GM19035 (cell line): ENCODE measurements at regions not wholly inside any gene's neighbourhood (a gene's known extent, or its start where the extent isn't known, plus 50 kb on each side); places are given as distances from the start of the nearest gene placed in this dataset.

Source experiments
- ATAC-seq: cut with Tn5 transposase; IDR thresholded peaks from one replicate; pipeline ENCODE4 v1.9.1; 2021; ENCODE audit not compliant: unreplicated experiment

- ATAC-seq, result no peak
Observed at GRCh38 chr18:78571063-78571785, 408.4 kb upstream of the SALL3 start.

- ATAC-seq, result no peak
Observed at GRCh38 chr18:78571831-78572347, 407.7 kb upstream of the SALL3 start.

DNA sequence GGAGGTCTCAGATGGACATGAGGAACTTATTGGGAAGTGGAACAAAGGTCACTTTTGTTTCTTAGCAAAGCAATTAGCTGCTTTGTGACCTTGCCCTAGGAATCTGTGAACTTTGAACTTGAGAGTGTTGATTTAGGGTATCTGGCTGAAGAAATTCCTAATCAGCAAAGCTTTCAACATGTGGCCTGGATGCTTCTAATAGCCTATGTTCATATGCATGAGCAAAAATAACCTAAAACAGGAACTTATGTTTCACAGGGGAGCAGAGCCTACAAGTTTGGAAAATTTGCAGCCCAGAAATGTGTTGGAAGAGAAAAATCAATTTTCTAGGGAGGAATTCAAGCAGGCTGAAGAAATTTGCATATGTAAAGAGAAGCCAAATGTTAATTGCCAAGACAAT lies 405.8 kb upstream of the SALL3 start:
- no peak for ATAC-seq

DNA sequence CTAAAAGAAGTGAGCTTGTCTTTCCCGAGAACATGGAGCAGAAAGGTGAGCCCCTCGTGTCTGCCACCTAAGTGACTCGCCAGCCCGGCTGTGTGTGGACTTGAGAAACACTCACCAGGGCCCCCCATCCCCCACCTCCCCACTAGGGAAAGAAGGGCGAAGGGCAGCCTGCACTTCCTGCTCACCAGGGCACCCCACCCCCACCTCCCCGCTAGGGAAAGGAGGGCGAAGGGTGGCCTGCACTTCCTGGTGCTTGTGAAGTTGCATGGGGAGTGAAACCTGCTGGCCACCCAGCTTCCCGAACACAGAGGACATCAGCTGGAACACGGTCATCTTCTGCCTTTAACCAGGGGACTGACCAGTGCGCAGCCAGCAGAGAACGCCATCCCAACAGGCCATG lies 402.7 kb upstream of the SALL3 start:
- ATAC-seq, result no peak

- ATAC-seq, result no peak
Observed at GRCh38 chr18:78579449-78579848, 400.2 kb upstream of the SALL3 start.

GRCh38 chr18:78579854-78580577 lies 399.6 kb upstream of the SALL3 start:
- no peak for ATAC-seq

- ATAC-seq, result no peak
Observed at GRCh38 chr18:78580835-78581339, 398.7 kb upstream of the SALL3 start.

DNA sequence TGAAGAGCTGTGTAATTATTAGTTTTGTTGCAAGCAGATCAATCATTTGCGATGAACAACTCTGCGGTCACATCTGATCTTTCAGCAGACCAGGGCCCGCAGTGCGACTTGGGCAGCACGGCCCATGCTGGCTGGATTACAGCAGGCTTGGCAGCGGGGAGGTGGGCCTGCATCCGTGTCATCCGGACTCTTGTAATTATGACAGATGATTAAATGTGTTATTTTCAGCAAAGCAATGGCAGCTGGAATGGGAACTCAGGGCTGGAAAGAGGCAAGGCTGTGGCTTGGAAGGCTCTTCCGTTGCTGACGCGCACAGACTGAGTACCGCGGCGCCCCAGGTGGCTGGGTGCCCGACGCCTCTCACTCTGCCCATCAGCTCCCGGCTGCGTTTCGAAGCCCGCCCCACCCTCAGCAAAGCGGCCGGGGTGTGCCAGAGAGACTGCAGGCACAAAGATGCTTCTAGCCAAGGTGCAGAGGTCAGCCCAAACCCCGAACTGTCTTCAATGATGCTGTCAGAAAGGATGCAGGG lies 397.4 kb upstream of the SALL3 start:
- ATAC-seq, result no peak

DNA sequence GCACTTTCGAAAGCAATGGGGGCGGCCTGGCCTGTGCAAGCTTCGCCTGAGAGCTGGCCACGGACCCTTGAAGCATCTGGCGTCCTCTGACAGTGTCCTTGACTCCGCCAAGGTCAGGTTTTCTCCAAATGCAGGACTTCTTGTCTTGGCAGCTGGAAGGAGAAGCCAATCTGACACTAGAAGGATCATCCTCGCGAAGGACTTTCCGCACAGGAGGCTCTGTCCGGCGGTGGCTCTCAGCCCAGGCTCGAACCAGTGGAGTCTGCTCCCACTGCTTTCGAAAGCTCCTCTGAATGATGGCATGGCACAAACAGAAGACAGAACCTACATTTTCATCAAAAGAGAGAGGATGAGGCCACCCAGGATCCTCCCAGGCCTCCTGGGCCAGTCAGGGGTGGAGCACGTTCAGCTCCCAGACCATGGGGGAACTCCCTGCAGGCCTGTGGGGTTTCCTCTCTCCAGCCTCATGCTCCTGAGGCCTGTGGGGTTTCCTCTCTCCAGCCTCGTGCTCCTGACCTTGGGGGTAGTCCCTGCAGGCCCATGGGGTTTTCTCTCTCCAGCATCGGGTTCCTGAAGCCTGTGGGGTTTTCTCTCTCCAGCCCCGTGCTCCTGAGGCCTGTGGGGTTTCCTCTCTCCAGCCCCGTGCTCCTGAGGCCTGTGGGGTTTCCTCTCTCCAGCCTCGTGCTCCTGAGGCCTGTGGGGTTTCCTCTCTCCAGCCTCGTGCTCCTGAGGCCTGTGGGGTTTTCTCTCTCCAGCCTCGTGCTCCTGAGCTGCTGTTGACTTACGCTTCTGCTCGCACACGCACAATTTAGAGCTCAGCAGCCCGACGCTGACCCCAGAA lies 396.5 kb upstream of the SALL3 start:
- ATAC-seq, result no peak

DNA sequence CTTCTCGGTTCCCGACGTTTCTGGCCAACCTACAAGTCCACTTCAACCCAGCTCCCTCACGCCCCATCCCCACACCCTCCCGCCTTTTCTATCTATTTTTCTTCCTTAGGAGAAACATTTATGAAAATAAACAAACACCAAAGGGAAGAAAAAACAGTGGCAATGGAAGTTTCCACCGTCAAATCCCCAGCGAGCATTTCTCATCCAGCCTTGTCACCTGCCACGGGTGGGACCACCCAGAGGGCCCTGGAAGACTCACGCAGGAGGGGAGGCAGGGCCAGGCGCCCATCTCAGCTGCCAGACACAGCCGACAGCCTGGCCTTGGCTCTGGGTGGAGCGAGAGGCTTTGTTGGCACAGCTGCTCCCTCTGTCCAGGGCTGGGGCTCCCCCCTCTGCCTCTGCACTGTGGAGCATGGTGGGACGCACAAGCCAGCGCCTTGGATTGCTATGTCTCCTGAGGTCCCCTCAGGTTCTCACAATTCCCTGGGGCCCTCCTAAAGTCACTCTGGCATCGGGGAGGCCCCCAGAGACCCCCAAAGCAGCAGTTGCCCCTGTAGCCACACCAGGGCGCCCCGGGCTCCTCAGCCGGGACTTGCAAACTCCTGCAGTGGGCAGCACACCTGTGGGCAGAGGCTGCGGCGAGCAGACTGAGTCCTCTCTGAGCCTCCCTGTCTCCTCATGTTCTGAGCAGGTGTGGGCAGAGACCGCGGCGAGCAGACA lies 395.7 kb upstream of the SALL3 start:
- no peak for ATAC-seq

GRCh38 chr18:78584459-78585022 lies 395.1 kb upstream of the SALL3 start:
- no peak for ATAC-seq

DNA sequence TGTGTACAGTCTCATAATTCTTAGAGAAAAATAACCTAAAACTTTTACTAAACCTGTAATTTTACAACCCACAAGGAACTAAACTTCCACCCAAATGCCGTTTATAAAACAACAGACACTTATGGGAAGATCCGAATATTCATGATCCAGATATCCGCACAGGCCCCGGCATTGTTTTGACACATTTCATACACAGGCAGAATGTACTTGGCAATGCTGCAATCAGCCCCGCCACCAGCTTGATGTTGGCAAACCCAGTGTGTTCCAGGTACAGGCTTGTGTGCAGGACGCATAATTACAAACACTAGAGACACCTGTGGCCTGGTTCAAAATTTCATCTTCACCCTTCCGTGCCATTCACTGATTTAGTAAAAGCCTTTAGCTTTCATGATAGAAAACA lies 393.0 kb upstream of the SALL3 start:
- ATAC-seq, result no peak

GRCh38 chr18:78587096-78587495 lies 392.5 kb upstream of the SALL3 start:
- ATAC-seq, result no peak

- no peak for ATAC-seq
Observed at GRCh38 chr18:78587626-78588600, 391.7 kb upstream of the SALL3 start.

- no peak for ATAC-seq
Observed at GRCh38 chr18:78589916-78590437, 389.6 kb upstream of the SALL3 start.

GRCh38 chr18:78595453-78595852 lies 384.2 kb upstream of the SALL3 start:
- no peak for ATAC-seq

DNA sequence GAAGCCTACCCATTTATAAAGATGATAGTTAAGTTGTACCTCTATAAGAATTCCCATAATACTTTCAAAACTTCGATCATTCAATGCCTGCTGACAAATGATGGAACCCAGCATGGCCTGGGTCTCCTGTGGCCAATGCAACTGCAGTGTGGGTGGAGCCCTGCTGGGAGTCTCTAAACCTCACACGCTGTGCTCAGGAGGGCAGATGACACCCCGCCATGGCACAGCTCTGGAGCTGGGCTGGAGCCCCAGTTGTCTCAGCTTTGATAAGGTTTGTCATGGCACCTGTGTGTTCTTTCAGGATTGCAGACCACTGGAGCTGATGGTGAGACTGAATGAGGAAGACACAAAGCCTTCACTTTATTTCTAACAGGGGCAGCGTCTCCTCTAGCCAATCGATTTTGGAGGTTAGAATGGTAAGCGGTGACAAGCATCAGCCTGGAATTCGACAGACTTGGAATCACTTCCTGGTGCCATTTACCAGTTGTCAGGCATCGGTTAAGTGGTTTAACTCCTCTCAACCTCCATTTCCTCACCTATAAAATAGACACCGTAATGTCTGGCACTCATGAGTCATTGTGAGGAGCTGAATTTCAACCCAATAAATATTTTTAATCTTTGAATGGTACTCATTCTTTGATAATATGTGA lies 383.6 kb upstream of the SALL3 start:
- no peak for ATAC-seq

DNA sequence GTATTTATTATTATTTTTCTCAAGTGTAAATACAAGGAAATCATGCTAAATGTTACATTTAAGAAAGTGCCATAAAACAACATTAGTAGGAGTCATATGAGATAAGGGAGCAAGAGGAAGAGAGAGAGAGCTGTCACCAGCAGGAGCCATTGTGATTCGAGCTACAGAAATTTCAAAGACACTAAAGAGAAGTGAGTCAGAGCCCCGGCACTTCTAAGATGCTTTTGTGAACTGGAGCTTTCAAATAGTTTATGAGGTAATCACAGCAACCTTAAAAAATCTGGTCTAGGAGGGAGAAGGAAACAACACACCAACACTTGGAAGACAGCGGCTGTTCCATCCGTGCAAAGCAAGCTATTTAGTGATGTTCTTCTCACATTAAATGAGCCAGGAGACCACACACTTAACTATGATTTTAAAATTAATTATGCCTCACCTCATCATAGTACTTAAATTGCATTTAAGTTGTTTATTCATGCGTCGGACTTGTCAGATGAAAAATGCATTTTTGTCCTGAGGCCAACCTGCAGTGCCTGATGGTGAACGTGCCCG lies 382.7 kb upstream of the SALL3 start:
- no peak for ATAC-seq
